ENCODE measurements at regions not wholly inside any gene's neighbourhood (a gene's known extent, or its start where the extent isn't known, plus 50 kb on each side); places are given as distances from the start of the nearest gene placed in this dataset.

DNA sequence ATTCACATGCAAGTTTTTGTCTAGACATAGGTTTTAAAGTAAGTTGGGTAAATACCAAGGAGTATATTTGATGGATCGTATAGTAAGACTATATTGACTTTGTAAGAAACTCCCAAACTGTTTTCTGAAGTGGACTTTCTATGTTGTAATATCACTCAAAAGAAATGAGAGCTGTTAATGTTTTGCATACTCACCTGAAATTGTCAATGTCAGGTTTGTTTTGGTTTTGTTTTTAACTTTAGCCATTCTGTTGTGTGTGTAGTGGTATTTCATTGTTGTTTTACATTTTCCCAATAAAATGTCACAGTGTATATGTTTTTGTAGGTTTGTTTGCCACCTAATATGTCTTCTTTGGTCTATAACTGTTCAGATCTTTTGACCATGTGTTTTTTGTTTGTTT lies 375.7 kb upstream of the CDH9 start:
- no peak overlapping the region for H3K27ac ChIP-seq
- H4K20me1 ChIP-seq (ENCODE audit: insufficient read depth), result no peaks in the 10 kb centered on the region
- H3K27me3 ChIP-seq (ENCODE audit: insufficient read depth, low read depth), result no peaks in the 10 kb centered on the region
- H3K36me3 ChIP-seq (ENCODE audit: insufficient read depth), result no peaks in the 10 kb centered on the region
- no peak overlapping the region for H3K4me2 ChIP-seq
- TF ChIP-seq CTCF (conservative IDR thresholded peaks at IDR 0.05; ENCODE audit: low read depth, low read length), result no peak
- no peaks in the 10 kb centered on the region for H3K79me2 ChIP-seq (ENCODE audit: insufficient read depth, low read depth)
- no peak overlapping the region for H3K9ac ChIP-seq
- no peaks in the 10 kb centered on the region for H3K4me1 ChIP-seq (ENCODE audit: low read depth, poor library complexity, severe bottlenecking)
- no peak overlapping the region for H3K4me3 ChIP-seq (IDR thresholded peaks at IDR 0.05; ENCODE audit: insufficient read depth, low read depth, low read length)
- H2AFZ ChIP-seq (ENCODE audit: low read depth), result no peak overlapping the region

GRCh38 chr5:27412384-27412783 lies 374.0 kb upstream of the CDH9 start:
- Histone ChIP-seq H3K4me3 (IDR thresholded peaks at IDR 0.05; ENCODE audit: insufficient read depth, low read depth, low read length) (no peak overlapping the region), H3K36me3 (ENCODE audit: insufficient read depth) (no peaks in the 10 kb centered on the region), H3K9ac (no peak overlapping the region), H3K79me2 (ENCODE audit: insufficient read depth, low read depth) (no peaks in the 10 kb centered on the region), H4K20me1 (ENCODE audit: insufficient read depth) (no peaks in the 10 kb centered on the region), H3K4me2 (no peak overlapping the region), H3K27me3 (ENCODE audit: insufficient read depth, low read depth) (no peaks in the 10 kb centered on the region), H3K4me1 (ENCODE audit: low read depth, poor library complexity, severe bottlenecking) (no peaks in the 10 kb centered on the region), H2AFZ (ENCODE audit: low read depth) (no peak overlapping the region), H3K27ac (no peak overlapping the region)
- TF ChIP-seq CTCF (conservative IDR thresholded peaks at IDR 0.05; ENCODE audit: low read depth, low read length), result no peak

- H3K9ac ChIP-seq, result no peak overlapping the region
Observed at GRCh38 chr5:27406020-27406419, 367.6 kb upstream of the CDH9 start.

DNA sequence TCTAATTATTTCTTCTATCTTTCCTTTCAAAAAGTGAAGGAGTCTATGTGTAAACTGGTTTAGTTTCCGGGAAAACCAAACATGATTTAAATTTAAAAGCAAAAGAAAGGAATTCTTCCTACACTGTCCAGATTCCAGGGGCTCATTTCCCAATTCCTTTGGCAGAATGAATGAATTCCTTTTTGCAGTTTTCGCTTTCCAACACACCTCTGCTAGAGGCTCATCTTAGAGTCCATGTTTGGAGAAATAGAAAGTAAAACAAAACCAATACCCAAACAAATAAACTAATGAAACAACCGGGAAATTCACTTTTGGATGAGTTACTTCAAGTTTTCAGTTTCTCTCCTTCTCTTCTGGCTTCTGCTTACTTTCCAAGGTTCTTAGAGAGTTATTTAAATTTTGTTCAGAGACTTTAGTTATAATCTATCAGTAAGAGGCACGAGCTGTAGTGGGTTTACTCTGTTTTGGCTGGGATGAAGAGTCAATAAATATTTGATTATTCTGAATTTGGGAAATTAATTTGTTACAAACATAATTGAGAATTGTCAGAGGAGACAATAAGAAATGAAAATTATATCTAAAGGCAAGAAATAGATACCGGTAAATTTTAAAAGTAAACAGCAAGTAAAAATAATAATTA lies 365.0 kb upstream of the CDH9 start:
- peaks cover 8% of the 10 kb centered on the region for H3K4me1 ChIP-seq (ENCODE audit: low read depth, poor library complexity, severe bottlenecking)
- H3K36me3 ChIP-seq (ENCODE audit: insufficient read depth), result no peaks in the 10 kb centered on the region; the same call in 1 of the 2 replicates
- no peak overlapping the region for H3K27ac ChIP-seq
- H4K20me1 ChIP-seq (ENCODE audit: insufficient read depth), result no peaks in the 10 kb centered on the region
- no peak overlapping the region for H3K4me3 ChIP-seq (IDR thresholded peaks at IDR 0.05; ENCODE audit: insufficient read depth, low read depth, low read length)
- H3K27me3 ChIP-seq (ENCODE audit: insufficient read depth, low read depth), result no peaks in the 10 kb centered on the region
- no peak for TF ChIP-seq CTCF (conservative IDR thresholded peaks at IDR 0.05; ENCODE audit: low read depth, low read length)
- H3K9ac ChIP-seq, result 0 out of 2 replicates have a peak overlapping the region, but pooled peaks have one; percentile 10
- no peaks in the 10 kb centered on the region for H3K79me2 ChIP-seq (ENCODE audit: insufficient read depth, low read depth)
- peak overlapping the region; percentile 40 for H3K4me2 ChIP-seq
- H2AFZ ChIP-seq (ENCODE audit: low read depth), result peak overlapping the region; percentile 39; the same call in 1 of the 2 replicates

More at GRCh38 chr5:27406020-27406419, 367.6 kb upstream of the CDH9 start:
- no peak overlapping the region for H3K4me3 ChIP-seq (IDR thresholded peaks at IDR 0.05; ENCODE audit: insufficient read depth, low read depth, low read length)
- peaks cover 8% of the 10 kb centered on the region for H3K4me1 ChIP-seq (ENCODE audit: low read depth, poor library complexity, severe bottlenecking)
- H3K27ac ChIP-seq, result no peak overlapping the region
- H3K79me2 ChIP-seq (ENCODE audit: insufficient read depth, low read depth), result no peaks in the 10 kb centered on the region
- TF ChIP-seq CTCF (conservative IDR thresholded peaks at IDR 0.05; ENCODE audit: low read depth, low read length), result no peak
- H2AFZ ChIP-seq (ENCODE audit: low read depth), result no peak overlapping the region
- H4K20me1 ChIP-seq (ENCODE audit: insufficient read depth), result no peaks in the 10 kb centered on the region
- no peak overlapping the region for H3K4me2 ChIP-seq
- no peaks in the 10 kb centered on the region for H3K27me3 ChIP-seq (ENCODE audit: insufficient read depth, low read depth)
- no peaks in the 10 kb centered on the region for H3K36me3 ChIP-seq (ENCODE audit: insufficient read depth)
